ENCODE measurements at regions not wholly inside any gene's neighbourhood (a gene's known extent, or its start where the extent isn't known, plus 50 kb on each side); places are given as distances from the start of the nearest gene placed in this dataset.
A peak's percentile ranks its signal among the peaks of the same experiment; 100 is the strongest.

- no peak for DNase-seq
These were observed 122.6 kb upstream of the PHACTR1 start for GRCh38 chr6:12593771-12594529.

GRCh38 chr6:12594530-12594893 lies 122.1 kb upstream of the PHACTR1 start:
- DNase-seq, result no peak

GRCh38 chr6:12595161-12595811 lies 121.3 kb upstream of the PHACTR1 start:
- no peak for DNase-seq

- no peak for DNase-seq
These were observed 119.8 kb upstream of the PHACTR1 start for GRCh38 chr6:12596731-12597130.

- DNase-seq, result no peak
These were observed 117.6 kb upstream of the PHACTR1 start for GRCh38 chr6:12598919-12599318.

GRCh38 chr6:12601881-12602280 lies 114.7 kb upstream of the PHACTR1 start:
- DNase-seq, result no peak

GRCh38 chr6:12602342-12602741 lies 114.2 kb upstream of the PHACTR1 start:
- DNase-seq, result no peak

GRCh38 chr6:12602951-12603672 lies 113.5 kb upstream of the PHACTR1 start:
- DNase-seq, result no peak

- DNase-seq, result no peak
These were observed 112.9 kb upstream of the PHACTR1 start for GRCh38 chr6:12603673-12604049.

GRCh38 chr6:12605888-12606345 lies 110.7 kb upstream of the PHACTR1 start:
- peak; percentile 38 for DNase-seq

GRCh38 chr6:12606616-12607015 lies 110.0 kb upstream of the PHACTR1 start:
- no peak for DNase-seq

GRCh38 chr6:12608016-12608860 lies 108.3 kb upstream of the PHACTR1 start:
- DNase-seq, result no peak

GRCh38 chr6:12608874-12609273 lies 107.7 kb upstream of the PHACTR1 start:
- DNase-seq, result no peak

- DNase-seq, result no peak
These were observed 106.8 kb upstream of the PHACTR1 start for GRCh38 chr6:12609751-12610150.

GRCh38 chr6:12610862-12611261 lies 105.7 kb upstream of the PHACTR1 start:
- no peak for DNase-seq

- DNase-seq, result no peak
These were observed 102.8 kb upstream of the PHACTR1 start for GRCh38 chr6:12613811-12614210.

GRCh38 chr6:12614456-12614855 lies 102.1 kb upstream of the PHACTR1 start:
- DNase-seq, result no peak

- no peak for DNase-seq
These were observed 98.3 kb upstream of the PHACTR1 start for GRCh38 chr6:12618296-12618695.

- no peak for DNase-seq
These were observed 94.8 kb upstream of the PHACTR1 start for GRCh38 chr6:12621754-12622153.

- no peak for DNase-seq
These were observed 94.0 kb upstream of the PHACTR1 start for GRCh38 chr6:12622566-12622965.

- DNase-seq, result no peak
These were observed 92.3 kb upstream of the PHACTR1 start for GRCh38 chr6:12624142-12624837.

GRCh38 chr6:12627053-12627452 lies 89.5 kb upstream of the PHACTR1 start:
- no peak for DNase-seq

Data from NCI-H146 (cell line).